HFFc6 (cell line): ENCODE measurements at regions not wholly inside any gene's neighbourhood (a gene's known extent, or its start where the extent isn't known, plus 50 kb on each side); places are given as distances from the start of the nearest gene placed in this dataset.

Source experiments
- DNase-seq: peaks from one replicate; pipeline ENCODE4 v3.0.0-alpha.2; 2018
- H3K27ac Mint-ChIP-seq: 2 replicates; pipeline ENCODE4 v1.8.0; 2020; ENCODE audit warnings: mild to moderate bottlenecking, mixed read lengths
- H3K27me3 Mint-ChIP-seq: 2 replicates; pipeline ENCODE4 v1.8.0; 2021; ENCODE audit warnings: mild to moderate bottlenecking, moderate library complexity, mixed read lengths; ENCODE audit not compliant: insufficient read depth
- H3K36me3 Mint-ChIP-seq: 2 replicates; pipeline ENCODE4 v1.8.0; 2021; ENCODE audit warnings: low read depth, mixed read lengths
- H3K4me1 Mint-ChIP-seq: 2 replicates; pipeline ENCODE4 v1.8.0; 2020; ENCODE audit warnings: low read depth, mixed read lengths
- H3K4me3 Mint-ChIP-seq: 2 replicates; pipeline ENCODE4 v1.8.0; 2020; ENCODE audit warnings: mild to moderate bottlenecking, moderate library complexity, mixed read lengths
- H3K9me3 Mint-ChIP-seq: 2 replicates; pipeline ENCODE4 v1.8.0; 2020; ENCODE audit warnings: mild to moderate bottlenecking, mixed read lengths
- CTCF ChIP-seq: fragments of 200-600 bp; sonication (generic); IDR thresholded peaks from 2 replicates; pipeline ENCODE4 v1.5.0; 2021; ENCODE audit warnings: antibody characterized with exemption, mild to moderate bottlenecking

- Mint-ChIP-seq H3K9me3 (no peaks in the 10 kb centered on the region), H3K4me3 (no peak overlapping the region), H3K27ac (peak overlapping the region; percentile 10; the same call in 1 of the 2 replicates), H3K36me3 (peaks cover 4% of the 10 kb centered on the region; the same call in 1 of the 2 replicates), H3K4me1 (peaks cover 29% of the 10 kb centered on the region), H3K27me3 (no peaks in the 10 kb centered on the region)
- no peak for DNase-seq
- TF ChIP-seq CTCF = no peak
Observed at GRCh38 chr2:100193291-100193710, 50.9 kb upstream of the AFF3 start.

DNA sequence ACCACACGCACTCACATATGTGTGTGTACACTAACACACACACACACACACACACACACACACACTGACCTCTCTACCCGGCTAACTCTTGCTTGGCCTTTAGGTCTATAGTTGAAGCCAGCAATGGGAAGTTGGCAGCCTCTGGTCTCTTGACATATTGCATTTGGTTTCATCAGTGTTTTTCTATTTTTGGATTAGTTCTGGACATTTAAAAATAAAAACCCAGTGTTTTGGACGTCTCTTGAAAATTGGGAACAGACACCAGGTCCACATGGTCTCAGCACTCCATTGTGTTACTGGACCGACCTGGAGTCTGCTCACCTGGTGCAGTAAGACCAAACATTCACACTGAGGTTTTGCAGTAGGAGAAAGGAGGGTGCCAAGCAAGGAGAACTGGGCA lies 50.4 kb upstream of the AFF3 start:
- DNase-seq = no peak
- no peak overlapping the region; the same call in 1 of the 2 replicates for H3K27ac Mint-ChIP-seq
- no peaks in the 10 kb centered on the region for H3K9me3 Mint-ChIP-seq
- H3K4me1 Mint-ChIP-seq = peaks cover 24% of the 10 kb centered on the region
- no peak for TF ChIP-seq CTCF
- H3K4me3 Mint-ChIP-seq = no peak overlapping the region
- peaks cover 4% of the 10 kb centered on the region; the same call in 1 of the 2 replicates for H3K36me3 Mint-ChIP-seq
- no peaks in the 10 kb centered on the region for H3K27me3 Mint-ChIP-seq

DNA sequence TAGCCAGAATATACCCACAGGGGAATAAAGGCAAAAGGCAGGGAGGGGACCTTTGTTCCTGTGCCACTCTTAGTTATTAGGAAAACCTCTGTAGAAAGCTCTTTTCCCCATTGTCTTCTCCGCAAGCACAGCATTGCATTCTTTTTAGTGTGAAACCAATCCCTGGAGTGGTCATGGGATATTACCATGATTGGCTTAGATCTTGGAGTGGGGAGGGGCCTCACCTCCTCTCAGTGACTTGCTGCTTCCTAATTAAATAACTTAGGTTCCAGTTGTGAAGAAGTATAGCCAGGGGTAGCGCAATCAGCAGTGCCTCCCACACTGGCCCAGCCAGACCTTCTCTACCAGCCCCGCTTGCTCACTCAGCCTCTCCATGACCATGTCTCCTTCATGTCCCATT lies 49.9 kb upstream of the AFF3 start:
- Mint-ChIP-seq H3K4me1 (peaks cover 19% of the 10 kb centered on the region), H3K27ac (no peak overlapping the region), H3K9me3 (no peaks in the 10 kb centered on the region), H3K36me3 (peaks cover 4% of the 10 kb centered on the region; the same call in 1 of the 2 replicates), H3K4me3 (no peak overlapping the region), H3K27me3 (no peaks in the 10 kb centered on the region)
- DNase-seq = no peak
- TF ChIP-seq CTCF = no peak
